ENCODE measurements at regions not wholly inside any gene's neighbourhood (a gene's known extent, or its start where the extent isn't known, plus 50 kb on each side); places are given as distances from the start of the nearest gene placed in this dataset.

GRCh38 chr1:228945885-228946284 lies 210.6 kb downstream of the RHOU start:
- no peak for TF ChIP-seq FOXM1 (IDR thresholded peaks at IDR 0.05; ENCODE audit: borderline replicate concordance)
- no peak for TF ChIP-seq FOXA1 (IDR thresholded peaks at IDR 0.05)
- TF ChIP-seq ZNF384 (IDR thresholded peaks at IDR 0.05), result no peak
- TF ChIP-seq TARDBP (IDR thresholded peaks at IDR 0.05), result no peak
- no peak for TF ChIP-seq SUZ12 (IDR thresholded peaks at IDR 0.05)
- TF ChIP-seq LEF1 (IDR thresholded peaks at IDR 0.05; ENCODE audit: borderline replicate concordance), result no peak
